HG03064 (cell line): ENCODE measurements at regions not wholly inside any gene's neighbourhood (a gene's known extent, or its start where the extent isn't known, plus 50 kb on each side); places are given as distances from the start of the nearest gene placed in this dataset.

Experiments used
- ATAC-seq: cut with Tn5 transposase; IDR thresholded peaks from one replicate; pipeline ENCODE4 v1.9.1; 2021; ENCODE audit warnings: low read depth; ENCODE audit not compliant: unreplicated experiment

- no peak for ATAC-seq
Observed at GRCh38 chr15:93308026-93308690, 219.1 kb upstream of the RGMA start.

DNA sequence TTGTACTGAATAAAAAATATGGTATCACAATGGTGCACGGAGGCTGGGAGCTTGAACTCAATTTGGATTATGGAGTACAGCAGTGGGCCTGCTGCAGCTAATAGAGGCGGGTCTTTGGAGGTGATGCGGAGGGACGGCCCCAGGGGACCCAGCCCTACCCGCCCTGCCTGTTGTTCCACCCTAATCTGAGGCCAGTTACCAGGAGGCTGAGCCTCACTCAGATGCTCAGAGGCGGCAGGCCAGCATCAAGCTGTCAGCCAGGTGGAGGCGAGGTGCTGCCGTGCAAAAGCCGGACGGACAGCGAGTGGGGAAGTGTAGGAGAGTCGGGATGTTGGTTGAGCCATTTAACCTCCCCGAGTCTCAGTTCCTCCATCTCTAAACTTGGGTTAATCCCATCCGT is 218.5 kb upstream of the RGMA start:
- no peak for ATAC-seq

DNA sequence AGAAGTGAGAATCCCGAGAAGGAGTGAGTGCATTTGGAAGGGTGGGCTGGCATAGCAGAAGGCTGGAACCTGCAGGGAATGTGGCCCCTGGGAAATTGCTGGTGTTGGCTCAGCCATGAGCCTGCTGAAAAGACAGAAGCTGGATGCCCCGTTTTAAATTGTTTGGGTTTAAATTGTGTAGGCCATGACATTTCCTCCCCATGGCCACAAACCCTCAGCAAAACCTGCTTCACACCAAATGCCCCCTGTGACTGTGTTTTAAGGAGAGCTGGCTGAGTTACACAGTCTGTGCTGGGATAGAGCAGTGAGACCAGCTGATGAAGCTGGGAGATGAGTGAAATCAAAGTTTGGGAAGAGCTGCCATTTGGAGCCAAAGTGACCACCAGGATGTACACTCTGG is 216.3 kb upstream of the RGMA start:
- ATAC-seq = no peak

DNA sequence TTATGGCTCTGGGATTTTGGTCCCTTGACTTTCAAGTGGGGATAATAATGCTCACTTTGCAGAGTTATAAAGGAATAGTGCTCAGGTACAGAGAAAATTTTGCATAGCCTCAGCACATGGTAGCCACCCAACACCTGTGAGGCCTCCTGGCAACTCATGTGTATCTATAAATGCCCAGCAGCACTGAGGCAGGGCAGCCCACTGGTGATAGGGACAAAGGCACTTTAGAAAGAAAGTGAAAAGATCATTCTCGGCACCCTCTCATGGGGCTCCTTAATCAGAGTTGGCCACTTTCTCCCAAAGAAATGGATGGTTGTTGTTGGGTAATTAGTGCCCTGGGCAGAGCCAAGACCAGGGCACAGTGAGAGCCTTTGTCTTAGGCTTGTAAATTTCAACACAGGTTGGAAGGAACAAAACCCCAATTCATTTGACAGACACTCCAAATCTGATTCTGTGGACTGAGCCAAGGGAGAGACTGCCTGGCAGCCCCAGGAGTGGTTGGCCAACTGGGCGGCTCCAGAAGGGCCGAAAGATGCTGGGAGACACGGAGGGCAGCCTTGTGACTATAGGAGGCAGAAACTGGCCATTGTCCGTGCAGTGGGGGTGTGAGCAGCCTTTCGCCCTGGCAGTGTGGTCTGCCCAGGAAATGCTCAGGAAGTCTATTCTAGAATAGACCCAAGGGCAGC is 213.2 kb upstream of the RGMA start:
- ATAC-seq = no peak

DNA sequence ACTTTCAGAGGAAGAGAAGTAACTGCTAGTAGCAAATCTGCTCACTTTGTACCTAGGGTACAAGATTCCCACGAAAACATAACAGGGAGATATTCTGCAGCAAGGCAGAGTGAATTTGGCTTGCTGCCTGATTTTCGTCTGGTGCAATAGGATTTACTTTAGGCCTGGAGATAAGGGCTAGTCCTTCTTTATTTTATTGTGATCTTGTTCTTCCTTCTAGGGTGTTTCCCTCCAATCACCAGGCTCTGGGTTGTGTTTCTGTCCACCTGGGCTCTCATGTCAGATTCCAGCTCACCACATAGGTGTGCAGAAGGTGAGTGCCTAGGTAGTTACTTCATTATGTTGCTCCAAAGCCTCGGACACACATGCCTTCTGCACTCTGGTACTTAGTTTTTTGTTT is 211.8 kb upstream of the RGMA start:
- ATAC-seq = no peak

DNA sequence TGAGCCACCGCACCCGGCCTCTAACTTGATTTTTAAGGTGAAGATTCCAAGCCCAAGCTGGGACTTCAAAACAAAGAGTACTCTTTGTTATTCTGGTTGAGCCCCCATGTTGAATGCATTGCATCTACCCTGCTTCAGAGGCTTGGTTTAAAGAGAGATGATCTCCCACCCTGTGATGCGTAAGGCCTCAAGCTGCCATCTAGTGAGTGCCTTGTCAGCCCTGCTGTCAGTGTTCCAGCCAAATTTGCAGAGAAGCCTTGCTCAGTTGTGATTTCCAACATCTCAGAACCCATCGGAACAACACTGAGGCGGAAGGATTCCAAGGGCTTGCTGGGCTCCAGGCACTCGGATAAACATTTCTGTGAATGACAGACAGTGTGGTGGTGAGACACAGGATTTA is 210.7 kb upstream of the RGMA start:
- ATAC-seq = no peak

DNA sequence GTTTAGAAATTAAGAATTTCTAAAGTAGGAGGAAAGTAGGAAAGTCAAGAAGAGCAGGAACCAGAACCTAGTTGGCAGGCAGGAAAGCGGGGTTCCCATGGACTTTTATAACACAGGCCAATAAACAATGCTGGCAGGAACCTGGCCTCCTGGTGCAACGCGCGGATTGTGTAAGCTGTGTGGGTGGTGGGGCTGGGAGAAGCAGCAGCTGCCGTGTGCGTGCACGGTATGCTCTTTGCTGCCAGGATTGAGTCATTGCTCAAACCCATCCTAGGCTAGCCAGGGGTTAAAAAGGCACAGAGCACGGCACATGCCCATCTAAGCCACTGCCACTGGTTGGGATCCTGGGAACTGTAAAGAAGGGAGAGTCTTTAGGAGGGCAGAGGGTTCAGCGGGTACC is 209.9 kb upstream of the RGMA start:
- no peak for ATAC-seq

DNA sequence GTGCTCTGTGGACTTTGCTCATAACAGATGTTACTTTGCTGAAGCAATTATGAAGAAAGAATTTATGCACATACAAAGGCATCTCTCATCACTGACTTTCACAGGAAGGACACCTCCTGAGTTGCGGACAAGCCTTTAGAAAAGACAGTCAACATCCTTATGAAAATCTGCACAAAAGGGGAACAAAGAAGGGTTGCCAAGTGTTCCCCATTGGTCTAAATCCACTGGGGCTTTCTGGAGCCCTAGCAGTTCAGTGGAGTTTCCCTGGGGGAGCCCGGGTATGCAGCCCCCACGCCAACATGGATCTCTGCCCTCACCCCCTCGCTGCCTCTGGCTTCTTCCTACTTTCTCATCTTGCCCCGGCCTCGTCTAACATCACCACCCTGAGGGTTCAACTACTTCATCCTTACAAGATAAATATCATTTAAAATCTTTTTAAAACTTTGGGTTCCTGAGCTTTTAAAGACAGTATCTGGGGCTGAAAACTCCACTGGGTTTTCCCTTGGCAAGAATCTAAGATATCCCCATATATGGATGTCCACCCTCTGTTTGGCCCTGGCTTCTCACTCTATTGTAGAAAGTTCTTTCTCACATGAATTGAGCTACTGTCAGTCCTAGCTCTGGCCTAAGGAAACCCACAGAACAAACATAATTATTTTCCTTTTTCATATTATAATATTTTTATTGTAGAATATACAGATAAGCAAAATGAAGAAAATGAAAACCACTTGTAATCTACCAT is 207.9 kb upstream of the RGMA start:
- no peak for ATAC-seq

- no peak for ATAC-seq
Observed at GRCh38 chr15:93294896-93295295, 205.9 kb upstream of the RGMA start.

- no peak for ATAC-seq
Observed at GRCh38 chr15:93294066-93294465, 205.1 kb upstream of the RGMA start.

GRCh38 chr15:93291380-93291779 is 202.4 kb upstream of the RGMA start:
- no peak for ATAC-seq

DNA sequence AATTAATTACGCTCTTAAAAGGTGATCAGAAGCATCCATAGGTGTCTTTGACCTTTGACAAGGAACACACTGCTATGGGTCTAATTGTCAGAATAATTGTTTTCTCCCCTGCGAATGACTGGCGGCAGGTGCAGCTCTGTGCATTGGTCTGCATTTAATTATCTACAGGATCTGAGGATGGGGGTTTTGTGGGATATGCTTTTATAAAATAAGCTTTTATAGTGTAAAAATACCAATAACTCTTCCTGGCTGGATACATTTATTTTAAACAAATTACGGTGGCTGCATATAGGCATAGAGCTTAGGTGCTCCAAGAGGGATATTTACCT is 201.6 kb upstream of the RGMA start:
- ATAC-seq = no peak

DNA sequence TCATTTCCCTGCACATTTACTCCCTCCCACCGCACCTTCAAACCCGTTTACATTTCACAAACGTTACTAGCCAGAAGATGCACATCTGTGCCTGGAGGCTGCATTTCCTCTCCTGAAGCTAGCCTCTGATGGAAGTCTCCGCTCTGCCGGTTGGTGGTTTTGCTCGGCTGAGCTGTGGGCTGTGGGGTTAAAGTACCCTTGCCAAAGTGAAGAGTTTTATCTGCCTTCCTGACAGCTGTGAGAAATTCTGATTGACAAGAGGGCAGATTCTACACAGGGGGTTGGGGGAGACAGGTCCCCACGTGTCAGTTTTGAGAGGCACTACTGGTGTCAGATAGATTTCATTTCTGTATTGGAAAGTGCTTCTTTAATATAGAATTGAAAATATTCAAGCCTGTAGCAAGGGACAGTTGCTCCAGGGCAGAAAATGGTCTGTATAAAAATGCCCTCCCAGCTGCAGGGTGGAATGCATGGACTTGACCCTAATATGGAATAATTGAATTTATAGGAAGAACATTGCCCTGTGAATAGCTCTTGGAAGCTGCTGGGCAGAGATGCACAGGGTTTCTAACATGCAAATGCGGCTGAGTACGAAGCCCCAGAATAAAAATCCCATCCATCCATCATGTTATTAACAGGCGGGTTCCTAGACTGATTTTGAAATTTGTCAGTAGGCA is 201.1 kb upstream of the RGMA start:
- no peak for ATAC-seq

DNA sequence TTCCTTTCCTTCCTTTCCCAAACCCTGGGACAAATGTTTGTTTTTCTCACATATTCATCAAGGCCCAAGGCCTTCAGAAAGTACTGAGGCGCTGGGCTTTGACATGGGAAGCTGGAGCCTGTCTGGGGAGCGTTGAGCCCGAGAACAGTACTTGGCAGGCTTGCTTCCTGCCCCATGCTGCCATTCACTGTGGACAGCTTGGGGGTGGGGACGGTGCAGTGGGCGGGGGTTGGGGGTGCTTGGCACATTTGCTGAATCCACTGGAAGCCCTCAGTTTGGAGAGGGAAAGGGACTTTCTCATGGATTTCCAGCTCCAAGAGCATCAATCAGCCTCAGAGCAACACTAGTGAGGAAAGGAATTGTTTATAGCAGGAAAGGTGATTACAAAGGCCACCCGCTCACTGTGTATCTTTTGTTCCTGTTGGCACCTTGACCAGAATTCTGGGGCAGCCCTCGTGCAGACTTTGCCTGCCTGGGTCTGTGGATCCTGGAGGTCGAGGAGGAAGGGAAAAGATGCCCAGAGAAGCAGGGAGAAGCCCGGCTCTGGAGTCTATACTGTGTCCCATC is 199.8 kb upstream of the RGMA start:
- ATAC-seq = no peak

DNA sequence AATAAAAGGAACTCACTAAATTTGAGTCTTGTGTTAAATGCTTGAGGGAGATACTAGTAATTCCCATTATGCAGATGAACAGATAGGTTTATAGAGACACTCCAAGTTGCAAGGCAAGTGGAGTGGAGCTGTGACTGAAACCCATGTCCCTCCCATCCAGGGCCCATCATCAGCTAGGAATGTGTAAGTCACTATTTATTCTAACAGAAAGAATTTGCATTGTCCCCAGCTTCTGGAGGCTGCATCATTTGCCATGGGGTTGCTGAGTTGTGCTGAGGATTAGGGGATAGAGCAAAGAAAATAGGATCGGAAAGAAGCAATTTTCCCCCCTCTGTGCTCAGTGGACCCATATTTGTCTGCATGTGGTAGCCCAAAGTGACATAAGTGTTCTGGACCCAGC is 197.4 kb upstream of the RGMA start:
- ATAC-seq = no peak

GRCh38 chr15:93283854-93284253 is 194.8 kb upstream of the RGMA start:
- no peak for ATAC-seq

GRCh38 chr15:93282808-93283207 is 193.8 kb upstream of the RGMA start:
- no peak for ATAC-seq

DNA sequence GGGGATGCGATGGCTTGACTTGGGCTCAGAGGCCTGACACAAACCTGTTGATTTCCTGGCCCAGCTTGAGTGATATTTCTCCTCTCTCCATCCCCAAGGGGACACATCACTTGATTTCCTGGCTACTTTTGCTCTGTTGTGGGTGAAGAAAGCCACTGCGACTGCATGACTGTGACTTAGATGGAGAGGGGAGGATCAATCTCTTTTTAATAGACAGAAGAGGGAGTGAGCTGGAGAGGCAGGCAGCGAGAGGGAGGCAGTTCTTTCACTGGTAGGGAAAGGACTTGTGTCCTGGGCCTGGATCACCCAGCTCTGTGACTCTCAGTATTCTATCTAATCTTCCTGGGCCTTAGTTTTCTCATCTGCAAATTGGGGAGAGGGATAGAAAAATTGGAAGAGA is 189.8 kb upstream of the RGMA start:
- ATAC-seq = no peak

- no peak for ATAC-seq
Observed at GRCh38 chr15:93278006-93278405, 189.0 kb upstream of the RGMA start.

GRCh38 chr15:93274257-93274656 is 185.2 kb upstream of the RGMA start:
- no peak for ATAC-seq

GRCh38 chr15:93271871-93272270 is 182.9 kb upstream of the RGMA start:
- ATAC-seq = no peak
